A673 (cell line): ENCODE measurements at regions not wholly inside any gene's neighbourhood (a gene's known extent, or its start where the extent isn't known, plus 50 kb on each side); places are given as distances from the start of the nearest gene placed in this dataset.

ENCODE experiments used
- EZH2 ChIP-seq: fragments of 200-600 bp; sonication (generic); IDR thresholded peaks from 2 replicates; pipeline ENCODE4 v1.6.1; 2017; ENCODE audit warnings: borderline replicate concordance, low read depth, mild to moderate bottlenecking, mixed read lengths, antibody characterized with exemption, low read length; ENCODE audit not compliant: poor library complexity, severe bottlenecking
- TF ChIP-seq, protein P1 (sequence below): fragments of 300-800, 200-600 bp; sonication (generic); conservative IDR thresholded peaks from 2 replicates; pipeline ENCODE4 v1.5.1; 2017; ENCODE audit warnings: low read depth, mild to moderate bottlenecking, antibody characterized with exemption, low read length, moderate library complexity, mixed read lengths

GRCh38 chr5:24045046-24045445 lies 537.6 kb downstream of the PRDM9 start:
- TF ChIP-seq, protein P1, sequence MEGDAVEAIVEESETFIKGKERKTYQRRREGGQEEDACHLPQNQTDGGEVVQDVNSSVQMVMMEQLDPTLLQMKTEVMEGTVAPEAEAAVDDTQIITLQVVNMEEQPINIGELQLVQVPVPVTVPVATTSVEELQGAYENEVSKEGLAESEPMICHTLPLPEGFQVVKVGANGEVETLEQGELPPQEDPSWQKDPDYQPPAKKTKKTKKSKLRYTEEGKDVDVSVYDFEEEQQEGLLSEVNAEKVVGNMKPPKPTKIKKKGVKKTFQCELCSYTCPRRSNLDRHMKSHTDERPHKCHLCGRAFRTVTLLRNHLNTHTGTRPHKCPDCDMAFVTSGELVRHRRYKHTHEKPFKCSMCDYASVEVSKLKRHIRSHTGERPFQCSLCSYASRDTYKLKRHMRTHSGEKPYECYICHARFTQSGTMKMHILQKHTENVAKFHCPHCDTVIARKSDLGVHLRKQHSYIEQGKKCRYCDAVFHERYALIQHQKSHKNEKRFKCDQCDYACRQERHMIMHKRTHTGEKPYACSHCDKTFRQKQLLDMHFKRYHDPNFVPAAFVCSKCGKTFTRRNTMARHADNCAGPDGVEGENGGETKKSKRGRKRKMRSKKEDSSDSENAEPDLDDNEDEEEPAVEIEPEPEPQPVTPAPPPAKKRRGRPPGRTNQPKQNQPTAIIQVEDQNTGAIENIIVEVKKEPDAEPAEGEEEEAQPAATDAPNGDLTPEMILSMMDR, result no peak
- TF ChIP-seq EZH2, result no peak
